Forelimb muscle (tissue), 1 donor: ENCODE measurements at regions not wholly inside any gene's neighbourhood (a gene's known extent, or its start where the extent isn't known, plus 50 kb on each side); places are given as distances from the start of the nearest gene placed in this dataset.

ENCODE experiments used
- DNase-seq: peaks from one replicate; pipeline ENCODE4 v3.0.0-alpha.2; 2013; ENCODE audit warnings: low read depth

DNA sequence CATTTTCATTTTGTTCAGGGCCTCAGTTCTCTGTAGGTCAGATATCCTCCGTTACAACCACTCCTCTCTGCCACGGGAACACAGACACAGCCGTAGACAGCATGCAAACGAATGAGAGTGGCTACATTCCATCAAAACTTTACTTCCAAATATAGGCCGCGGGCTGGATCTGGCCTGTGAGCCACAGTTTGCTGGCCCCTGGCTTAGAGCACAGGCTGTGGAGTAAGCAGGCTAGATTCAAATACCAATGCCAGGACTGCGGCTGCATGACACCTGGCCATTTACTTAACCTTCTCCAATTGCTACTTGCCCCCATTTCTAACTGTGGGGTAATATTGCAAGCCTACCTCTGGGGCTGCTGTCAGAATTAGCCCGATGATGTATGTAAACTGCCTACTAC lies 325.8 kb upstream of the POU3F3 start:
- no peak for DNase-seq

DNA sequence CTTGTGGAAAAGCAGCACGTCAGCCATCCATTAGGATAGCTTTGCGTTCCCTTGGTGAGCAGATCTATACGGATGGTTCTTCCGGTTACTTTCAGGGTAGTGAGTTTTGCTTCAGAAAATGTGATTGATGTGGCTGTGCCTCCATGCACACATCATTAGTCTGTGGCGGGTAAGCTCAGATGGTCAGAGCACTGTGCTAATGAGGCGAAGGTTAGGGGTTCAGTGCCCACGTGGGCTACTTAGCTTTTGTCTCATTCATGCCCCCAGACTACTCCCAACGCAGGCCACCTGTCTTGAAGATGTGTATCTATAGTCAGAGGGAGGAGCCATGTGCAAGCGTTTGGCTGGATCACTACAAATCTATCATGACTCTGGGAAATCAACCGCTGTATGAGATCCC lies 322.8 kb upstream of the POU3F3 start:
- no peak for DNase-seq

- no peak for DNase-seq
Measured at GRCh38 chr2:104537116-104537515, 316.8 kb upstream of the POU3F3 start.

- no peak for DNase-seq
Measured at GRCh38 chr2:104538077-104538476, 315.8 kb upstream of the POU3F3 start.

DNA sequence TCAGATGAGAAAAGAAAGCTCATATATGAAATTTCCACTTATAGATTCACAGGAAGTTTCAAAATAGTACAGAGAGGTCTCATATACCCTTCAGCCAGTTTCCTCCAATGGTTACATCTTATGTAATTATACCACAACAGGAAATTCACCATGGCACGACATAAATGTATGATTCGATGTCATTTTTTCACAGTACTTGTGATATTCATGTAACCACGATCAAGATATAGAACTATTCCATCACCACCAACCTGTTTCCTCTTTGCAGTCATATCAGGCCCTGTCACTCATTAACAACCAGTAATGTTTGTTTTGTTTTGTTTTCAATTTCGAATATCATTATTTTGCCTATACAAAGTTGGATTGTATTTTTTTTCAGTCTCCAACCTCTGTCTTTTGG lies 314.3 kb upstream of the POU3F3 start:
- no peak for DNase-seq

GRCh38 chr2:104545055-104545454 lies 308.9 kb upstream of the POU3F3 start:
- DNase-seq, result no peak

DNA sequence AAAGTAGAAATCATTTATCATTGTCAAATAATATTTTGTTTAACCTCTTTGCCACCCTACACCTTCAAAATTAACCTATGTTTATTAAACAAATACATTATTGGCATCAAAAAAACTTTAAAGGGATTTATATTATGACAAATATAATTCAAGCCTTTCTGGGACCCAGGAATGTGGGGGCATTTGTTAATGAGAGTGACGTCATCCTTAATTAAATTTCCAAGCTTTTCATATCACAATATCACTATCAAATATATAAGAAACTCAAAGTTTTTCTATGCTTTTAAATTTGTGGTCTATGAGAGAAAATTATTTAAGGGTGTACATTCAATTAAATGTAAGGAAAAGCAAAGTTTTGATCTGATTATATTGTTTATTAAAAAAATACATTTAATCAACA lies 307.4 kb upstream of the POU3F3 start:
- DNase-seq, result no peak

GRCh38 chr2:104547221-104547620 lies 306.7 kb upstream of the POU3F3 start:
- DNase-seq, result no peak

DNA sequence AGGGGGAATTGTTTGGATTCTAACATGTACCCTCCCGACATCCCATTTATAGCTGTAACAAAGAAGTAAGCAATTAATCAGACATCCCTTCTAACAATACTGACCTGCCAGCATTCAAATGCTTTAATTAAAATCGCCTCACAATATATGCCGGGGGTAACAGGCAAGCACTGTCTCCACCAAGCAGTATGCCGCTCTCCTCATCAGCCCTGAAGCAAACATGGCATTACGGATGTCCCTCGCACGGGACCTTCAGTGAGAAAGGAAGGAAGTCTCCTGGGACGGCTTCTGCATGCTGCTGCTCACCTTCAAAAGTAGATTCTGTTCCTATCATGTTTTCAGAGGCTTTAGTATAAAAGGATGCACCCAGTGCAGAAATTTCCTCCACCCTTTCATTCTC lies 292.7 kb upstream of the POU3F3 start:
- DNase-seq, result no peak

DNA sequence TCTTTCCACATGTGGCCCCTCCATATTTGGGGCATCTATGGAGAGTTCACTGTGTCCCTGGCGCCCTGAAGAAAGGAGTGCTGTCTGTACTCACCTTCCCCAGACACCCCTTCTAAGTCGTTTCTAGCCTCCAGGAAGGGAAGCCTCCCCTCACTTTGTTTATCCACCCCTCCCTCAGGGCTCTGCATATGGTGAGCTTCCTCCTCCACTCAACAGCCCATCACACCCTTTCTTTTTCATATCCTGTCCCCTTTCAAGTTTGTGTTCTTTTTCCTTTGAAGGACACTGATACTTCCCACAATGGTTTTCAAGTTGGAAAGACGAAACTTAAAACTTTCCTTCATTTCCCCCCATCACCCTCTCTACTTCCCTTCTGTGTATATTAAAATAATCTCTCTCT lies 291.4 kb upstream of the POU3F3 start:
- DNase-seq, result no peak

DNA sequence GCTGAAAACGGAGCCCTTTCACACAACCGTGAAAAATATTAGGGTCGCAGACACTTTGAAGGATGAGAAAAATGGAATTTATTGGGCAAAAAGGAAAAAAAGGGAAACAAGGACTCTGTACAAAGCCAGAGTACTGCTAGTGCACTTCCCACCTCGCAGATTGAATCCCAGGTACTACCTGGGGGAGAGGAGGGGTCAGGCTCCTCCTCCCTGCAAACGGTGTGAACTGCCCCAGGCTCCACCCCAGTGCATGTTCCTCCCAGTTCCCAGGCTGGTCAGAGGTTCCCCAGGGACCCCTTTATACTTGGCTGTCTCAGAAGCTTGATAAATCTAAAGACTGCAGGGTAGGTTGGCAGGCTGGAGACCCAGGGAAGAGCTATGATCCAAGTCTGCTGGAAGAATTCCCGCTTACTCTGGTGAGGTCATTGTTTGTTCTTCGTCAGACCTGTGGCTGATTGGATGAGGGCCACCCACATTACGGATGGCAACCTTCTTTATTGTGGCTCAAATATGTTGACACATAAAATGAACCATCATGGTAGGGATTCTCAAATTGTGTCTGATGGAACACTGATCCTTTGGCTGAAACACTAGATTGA lies 290.4 kb upstream of the POU3F3 start:
- DNase-seq, result no peak

GRCh38 chr2:104568247-104568646 lies 285.7 kb upstream of the POU3F3 start:
- DNase-seq, result no peak

DNA sequence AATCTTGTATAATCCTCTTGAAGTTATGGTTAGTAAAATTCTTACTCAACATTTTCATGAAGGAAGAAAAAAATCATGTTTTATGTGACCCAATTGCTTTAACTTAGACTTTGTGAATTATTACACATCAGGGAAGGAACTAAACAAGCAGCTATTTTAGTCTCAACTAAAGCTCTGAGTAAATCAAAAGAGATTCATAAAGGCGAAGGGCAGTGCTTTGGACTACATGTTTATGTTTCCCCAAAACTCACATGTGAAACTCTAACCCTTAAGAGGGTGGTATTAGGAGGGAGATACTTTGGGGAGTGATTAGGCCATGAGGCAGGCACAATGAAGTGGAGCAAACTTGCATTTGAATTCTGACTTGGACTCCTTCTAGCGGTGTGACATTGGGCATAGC lies 283.7 kb upstream of the POU3F3 start:
- DNase-seq, result no peak

DNA sequence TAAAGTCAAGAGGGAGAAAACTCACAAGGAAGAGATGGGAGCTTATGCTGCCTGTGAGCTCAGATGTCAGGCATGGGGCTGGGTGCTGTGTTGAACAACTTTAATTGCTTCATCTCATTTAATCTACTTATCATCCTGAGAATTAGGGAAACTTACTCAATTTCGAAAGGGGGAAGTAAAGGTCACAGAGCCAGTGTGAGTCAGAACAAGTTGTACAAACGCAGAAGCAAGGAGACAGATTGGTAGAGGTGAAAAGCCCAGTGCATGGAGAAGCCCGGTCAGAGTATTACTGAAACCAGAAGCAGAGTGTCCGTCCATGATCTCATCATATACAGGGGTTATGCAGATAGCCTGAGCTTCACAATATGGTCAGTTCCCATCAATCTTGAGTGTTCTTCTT lies 281.1 kb upstream of the POU3F3 start:
- DNase-seq, result no peak

DNA sequence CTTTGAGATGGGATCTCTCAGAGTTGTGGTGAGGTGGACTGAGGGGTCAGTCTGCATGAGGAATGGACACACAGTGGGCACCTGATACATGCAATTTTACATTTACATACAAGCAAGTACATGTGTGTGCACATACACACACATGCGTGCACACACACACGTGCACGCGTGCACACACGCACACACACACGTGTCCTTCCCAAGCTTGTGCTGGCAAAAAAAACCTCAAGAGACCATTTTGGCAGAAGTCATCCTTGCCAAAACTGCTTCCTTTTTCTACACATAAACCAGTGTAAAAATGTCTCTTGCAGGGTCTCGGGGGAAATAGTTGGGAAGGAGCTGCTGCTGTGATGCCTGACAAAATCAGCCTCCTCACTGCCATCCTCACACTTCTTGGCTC lies 279.5 kb upstream of the POU3F3 start:
- DNase-seq, result no peak

GRCh38 chr2:104577143-104577542 lies 276.8 kb upstream of the POU3F3 start:
- DNase-seq, result no peak

GRCh38 chr2:104582471-104582870 lies 271.4 kb upstream of the POU3F3 start:
- no peak for DNase-seq

DNA sequence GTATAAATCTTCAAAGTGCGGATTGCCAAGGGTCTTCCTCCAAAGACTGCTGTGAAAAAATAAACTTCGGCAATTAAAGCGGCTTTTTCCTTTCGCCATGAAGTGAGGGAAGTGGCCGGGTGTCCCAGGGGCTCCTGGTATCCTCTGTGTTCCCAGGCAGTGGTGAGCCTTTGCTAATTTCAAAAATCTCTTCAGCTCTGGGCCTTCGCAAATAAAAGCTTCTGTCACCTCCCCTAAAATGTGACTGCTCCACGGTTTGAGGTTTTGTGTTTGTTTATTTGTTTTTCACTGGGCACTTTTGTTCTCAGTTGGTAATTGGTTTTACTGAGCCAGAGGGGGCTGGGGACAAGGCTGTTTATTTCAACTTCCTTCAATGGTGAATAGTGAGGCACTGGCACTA lies 270.1 kb upstream of the POU3F3 start:
- DNase-seq, result no peak

DNA sequence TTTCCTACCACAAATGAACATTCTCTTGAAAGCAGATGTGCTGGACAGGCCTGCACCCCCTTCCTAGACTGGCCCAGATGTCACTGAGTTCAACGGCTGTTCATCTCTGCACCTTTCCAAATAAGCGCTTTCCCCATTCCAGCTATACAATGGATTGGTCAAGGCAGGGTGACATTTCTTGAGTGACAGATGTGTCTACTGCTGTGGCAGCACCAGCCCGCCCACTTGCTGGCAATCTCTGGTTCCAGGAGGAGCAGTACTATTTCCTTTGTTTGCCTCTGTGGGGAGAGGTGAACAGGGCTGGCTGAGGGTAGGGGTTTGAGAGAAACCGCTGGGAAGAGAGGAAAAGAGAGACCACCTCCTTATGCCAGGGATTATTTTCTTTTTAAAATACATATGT lies 269.5 kb upstream of the POU3F3 start:
- DNase-seq, result no peak

DNA sequence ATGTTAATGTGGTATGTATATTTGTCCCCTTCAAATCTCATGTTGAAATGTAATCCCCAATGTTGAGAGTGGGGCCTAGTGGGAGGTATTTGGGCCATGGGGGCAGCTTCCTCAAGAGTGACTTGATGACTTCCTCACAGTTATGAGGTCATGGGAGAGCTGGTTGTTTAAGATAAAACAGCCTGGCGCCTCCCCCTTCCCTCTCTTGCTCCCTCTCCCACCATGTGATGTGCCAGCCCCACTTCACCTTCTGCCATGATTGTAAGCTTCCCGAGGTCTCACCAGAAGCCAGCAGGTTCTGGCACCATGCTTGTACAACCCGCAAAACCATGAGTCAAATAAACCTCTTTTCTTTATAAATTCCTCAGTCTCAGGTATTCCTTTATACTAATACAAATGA lies 258.3 kb upstream of the POU3F3 start:
- no peak for DNase-seq

DNA sequence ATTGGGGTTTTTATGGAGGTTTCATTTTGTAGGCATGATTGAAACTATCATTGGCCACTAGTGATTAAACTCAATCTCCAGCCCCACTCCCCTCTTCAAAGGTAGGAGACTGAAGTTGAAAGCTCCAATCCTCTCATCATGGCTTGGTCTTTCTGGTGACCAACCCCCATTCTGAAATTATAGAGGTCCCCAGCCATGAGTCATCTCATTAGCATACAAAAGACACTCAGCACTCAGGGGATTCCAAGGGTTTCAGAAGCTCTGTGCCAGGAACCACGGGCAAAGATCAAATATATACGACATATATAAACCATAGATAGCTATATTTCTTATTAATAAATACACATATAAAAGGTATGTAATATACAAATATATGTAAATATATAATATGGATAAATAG lies 256.0 kb upstream of the POU3F3 start:
- DNase-seq, result no peak

GRCh38 chr2:104598636-104599035 lies 255.3 kb upstream of the POU3F3 start:
- DNase-seq, result no peak

DNA sequence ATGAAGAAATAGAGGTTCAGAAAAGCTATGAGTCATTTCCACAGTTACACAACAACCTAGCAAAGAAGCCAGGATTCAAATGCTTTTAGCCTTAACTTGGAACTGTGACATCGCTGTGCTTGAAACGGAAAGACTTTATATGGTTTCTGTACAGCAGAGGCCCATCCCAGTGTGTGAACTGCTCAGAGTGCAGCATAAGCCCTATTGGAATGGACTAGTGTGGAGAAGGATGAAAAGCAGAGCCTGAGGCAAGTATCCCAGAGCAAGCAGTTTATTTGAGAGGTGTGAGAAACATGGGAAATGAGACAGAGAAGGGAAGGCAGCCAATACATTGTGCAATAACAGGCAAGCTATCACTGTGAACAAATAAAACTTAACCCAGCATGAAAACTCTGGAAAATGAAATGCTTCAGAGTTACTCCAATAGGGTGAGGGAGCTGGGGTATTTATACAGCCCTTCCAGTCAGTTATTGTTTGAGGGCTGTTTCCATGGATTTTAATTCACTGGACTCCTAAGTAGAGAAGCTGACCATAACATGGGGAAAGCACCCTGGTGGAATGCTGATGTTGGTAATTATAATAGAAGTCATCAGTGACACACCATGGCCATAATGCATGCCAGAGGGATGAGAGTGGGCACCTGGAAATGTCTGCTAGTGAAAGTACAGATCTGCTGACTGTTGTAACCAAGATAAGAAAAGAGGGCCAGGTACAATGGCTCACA lies 254.0 kb upstream of the POU3F3 start:
- DNase-seq, result no peak

GRCh38 chr2:104606056-104606455 lies 247.9 kb upstream of the POU3F3 start:
- no peak for DNase-seq
